CD14-positive monocyte (primary cell): ENCODE measurements at regions not wholly inside any gene's neighbourhood (a gene's known extent, or its start where the extent isn't known, plus 50 kb on each side); places are given as distances from the start of the nearest gene placed in this dataset.

Source experiments
- DNase-seq, 3 donors: peaks; one replicate each; pipeline ENCODE4 v3.0.0-alpha.2; 2011 to 2022
- H2AFZ ChIP-seq: 2 replicates; pipeline ENCODE4 v1.6.0; 2012; ENCODE audit warnings: mild to moderate bottlenecking, low read depth, low read length, inconsistent platforms; ENCODE audit not compliant: insufficient read depth, poor library complexity, severe bottlenecking
- H3K27ac ChIP-seq, 2 donors: 1 replicate in 1 of 2; 2 replicates in 1 of 2; pipeline ENCODE4 v1.5.1; 2012 to 2013; ENCODE audit warnings: low read length in 2 of 2, control low read depth in 1 of 2, inconsistent platforms in 1 of 2, low read depth in 1 of 2, mild to moderate bottlenecking in 1 of 2
- H3K27me3 ChIP-seq, 2 donors: one replicate each; pipeline versions ENCODE4 v1.6.0 to v1.6.1; 2011 to 2013; ENCODE audit warnings: low read length in 2 of 2; ENCODE audit not compliant: control insufficient read depth in 2 of 2, insufficient read depth in 2 of 2
- H3K36me3 ChIP-seq, 2 donors: replicated peaks in 1 of 2; 1 replicate in 1 of 2; 2 replicates in 1 of 2; pipeline versions ENCODE4 v1.5.1 to v1.6.1; 2012 to 2013; ENCODE audit warnings: low read length in 2 of 2, control low read depth in 1 of 2, inconsistent platforms in 1 of 2, mild to moderate bottlenecking in 1 of 2; ENCODE audit not compliant: insufficient read depth in 2 of 2, control insufficient read depth in 1 of 2
- H3K4me1 ChIP-seq, 2 donors: 1 replicate in 1 of 2; 2 replicates in 1 of 2; pipeline versions ENCODE4 v1.5.1 to v1.6.1; 2012 to 2013; ENCODE audit warnings: low read length in 2 of 2, control low read depth in 1 of 2, inconsistent platforms in 1 of 2, mild to moderate bottlenecking in 1 of 2, moderate library complexity in 1 of 2; ENCODE audit not compliant: insufficient read depth in 2 of 2, control insufficient read depth in 1 of 2
- H3K4me2 ChIP-seq: replicated peaks from 2 replicates; pipeline ENCODE3; 2012; ENCODE audit warnings: low read length, moderate library complexity, mild to moderate bottlenecking; ENCODE audit not compliant: poor library complexity, severe bottlenecking; ENCODE audit errors: extremely low read depth
- H3K4me3 ChIP-seq, 3 experiments: fragments of 200-600 bp in 1 of 3; sonication (generic) in 1 of 3; replicated peaks in 1 of 3; 1 replicate in 2 of 3; 2 replicates in 1 of 3; pipeline ENCODE4 v1.5.1; 2011 to 2013; ENCODE audit warnings: low read length in 3 of 3, mild to moderate bottlenecking in 3 of 3, control low read depth in 2 of 3, low read depth in 2 of 3, inconsistent platforms in 1 of 3, moderate library complexity in 1 of 3
- H3K79me2 ChIP-seq: 2 replicates; pipeline ENCODE4 v1.6.0; 2012; ENCODE audit warnings: mild to moderate bottlenecking, control low read depth, inconsistent platforms, low read length, moderate library complexity; ENCODE audit not compliant: insufficient read depth
- H3K9ac ChIP-seq: 2 replicates; pipeline ENCODE4 v1.6.0; 2017; ENCODE audit warnings: low read length, mild to moderate bottlenecking; ENCODE audit not compliant: insufficient read depth, poor library complexity, severe bottlenecking
- H3K9me3 ChIP-seq, 2 donors: replicated peaks in 1 of 2; 1 replicate in 1 of 2; 2 replicates in 1 of 2; pipeline versions ENCODE4 v1.5.1 to v1.6.1; 2012 to 2013; ENCODE audit warnings: low read length in 2 of 2, control low read depth in 1 of 2; ENCODE audit not compliant: control insufficient read depth in 1 of 2, insufficient read depth in 1 of 2
- H4K20me1 ChIP-seq: 2 replicates; pipeline ENCODE4 v1.6.0; 2012; ENCODE audit warnings: mild to moderate bottlenecking, low read length, control low read depth, moderate library complexity; ENCODE audit not compliant: insufficient read depth
- H3K27ac Mint-ChIP-seq, 7 donors: one replicate each; pipeline ENCODE4 v1.8.0; 2020; ENCODE audit warnings: mild to moderate bottlenecking in 7 of 7, mixed read lengths in 7 of 7, moderate library complexity in 6 of 7, inconsistent platforms in 2 of 7
- H3K27me3 Mint-ChIP-seq, 3 donors: one replicate each; pipeline ENCODE4 v1.8.0; 2021 to 2022; ENCODE audit warnings: low read depth in 3 of 3, mild to moderate bottlenecking in 3 of 3, mixed read lengths in 3 of 3, moderate library complexity in 3 of 3, inconsistent platforms in 1 of 3
- H3K36me3 Mint-ChIP-seq, 2 donors: one replicate each; pipeline ENCODE4 v1.8.0; 2020; ENCODE audit warnings: mixed read lengths in 2 of 2, inconsistent platforms in 1 of 2, mild to moderate bottlenecking in 1 of 2
- H3K4me1 Mint-ChIP-seq: one replicate; pipeline ENCODE4 v1.8.0; 2020; ENCODE audit warnings: mild to moderate bottlenecking, mixed read lengths
- H3K4me3 Mint-ChIP-seq, 2 donors: one replicate each; pipeline ENCODE4 v1.8.0; 2020; ENCODE audit warnings: mild to moderate bottlenecking in 2 of 2, mixed read lengths in 2 of 2, moderate library complexity in 1 of 2
- H3K9me3 Mint-ChIP-seq, 7 donors: one replicate each; pipeline ENCODE4 v1.8.0; 2020 to 2022; ENCODE audit warnings: mixed read lengths in 7 of 7, mild to moderate bottlenecking in 6 of 7, moderate library complexity in 6 of 7, inconsistent platforms in 2 of 7
- WGBS: methylation state at CpG from one replicate; pipeline ENCODE4 v1.1.5; 2013; ENCODE audit warnings: missing lambda C conversion rate; ENCODE audit not compliant: insufficient coverage; 5-methylcytosine and 5-hydroxymethylcytosine counted together
- intact Hi-C, 2 donors: fragments of 100-400 bp; cut with micrococcal nuclease; formaldehyde crosslinking; loops; one replicate each; pipeline versions ENCODE4 v1.15.0 to v1.15.1; 2023
- TF ChIP-seq, protein P1 (sequence below): fragments of 200-600 bp; IDR thresholded peaks from one replicate; pipeline ENCODE4 v1.8.0; 2022; ENCODE audit warnings: antibody characterized with exemption, mild to moderate bottlenecking

DNA sequence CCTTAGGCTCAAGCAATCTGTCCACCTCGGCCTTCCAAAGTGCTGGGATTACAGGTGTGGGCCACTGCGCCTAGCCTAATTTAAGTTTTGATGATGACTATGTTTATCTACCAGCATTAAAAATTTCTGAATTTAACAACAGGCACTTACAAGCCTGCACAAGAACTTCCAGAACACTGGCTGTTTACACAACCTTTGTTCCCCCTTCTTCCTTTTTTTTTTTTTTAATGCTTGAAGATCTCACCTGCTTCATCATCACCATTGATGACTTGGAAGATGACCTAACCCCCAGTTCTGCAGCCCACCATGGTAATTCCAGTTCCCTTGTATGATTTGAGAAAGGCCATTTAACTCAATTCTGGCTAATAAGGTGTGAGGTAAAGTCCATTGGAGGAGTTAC is 70.4 kb downstream of the GJD2 start:
- no peaks in the 10 kb centered on the region for H3K36me3 Mint-ChIP-seq
- Histone ChIP-seq H3K4me1 (no peaks in the 10 kb centered on the region), H3K27ac (no peak overlapping the region), H3K9me3 (no peaks in the 10 kb centered on the region), H4K20me1 (no peaks in the 10 kb centered on the region), H3K9ac (no peak overlapping the region), H3K36me3 (no peaks in the 10 kb centered on the region), H2AFZ (no peak overlapping the region), H3K4me3 (no peak overlapping the region), H3K4me2 (no peak overlapping the region), H3K27me3 (no peaks in the 10 kb centered on the region), H3K79me2 (no peaks in the 10 kb centered on the region)
- no CpG with 5 or more reads among the region's 2 CpGs for WGBS
- DNase-seq, result no peak
- H3K4me1 Mint-ChIP-seq, result no peaks in the 10 kb centered on the region
- TF ChIP-seq, protein P1, sequence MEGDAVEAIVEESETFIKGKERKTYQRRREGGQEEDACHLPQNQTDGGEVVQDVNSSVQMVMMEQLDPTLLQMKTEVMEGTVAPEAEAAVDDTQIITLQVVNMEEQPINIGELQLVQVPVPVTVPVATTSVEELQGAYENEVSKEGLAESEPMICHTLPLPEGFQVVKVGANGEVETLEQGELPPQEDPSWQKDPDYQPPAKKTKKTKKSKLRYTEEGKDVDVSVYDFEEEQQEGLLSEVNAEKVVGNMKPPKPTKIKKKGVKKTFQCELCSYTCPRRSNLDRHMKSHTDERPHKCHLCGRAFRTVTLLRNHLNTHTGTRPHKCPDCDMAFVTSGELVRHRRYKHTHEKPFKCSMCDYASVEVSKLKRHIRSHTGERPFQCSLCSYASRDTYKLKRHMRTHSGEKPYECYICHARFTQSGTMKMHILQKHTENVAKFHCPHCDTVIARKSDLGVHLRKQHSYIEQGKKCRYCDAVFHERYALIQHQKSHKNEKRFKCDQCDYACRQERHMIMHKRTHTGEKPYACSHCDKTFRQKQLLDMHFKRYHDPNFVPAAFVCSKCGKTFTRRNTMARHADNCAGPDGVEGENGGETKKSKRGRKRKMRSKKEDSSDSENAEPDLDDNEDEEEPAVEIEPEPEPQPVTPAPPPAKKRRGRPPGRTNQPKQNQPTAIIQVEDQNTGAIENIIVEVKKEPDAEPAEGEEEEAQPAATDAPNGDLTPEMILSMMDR, result no peak
- H3K27me3 Mint-ChIP-seq, result peaks cover 0 to 5% (median 0%) of the 10 kb centered on the region in 3 donors
- peaks cover 0 to 11% (median 4%) of the 10 kb centered on the region in 7 donors for H3K9me3 Mint-ChIP-seq
- intact Hi-C loops, result no loop called here
- no peak overlapping the region for H3K27ac Mint-ChIP-seq
- no peak overlapping the region for H3K4me3 Mint-ChIP-seq

DNA sequence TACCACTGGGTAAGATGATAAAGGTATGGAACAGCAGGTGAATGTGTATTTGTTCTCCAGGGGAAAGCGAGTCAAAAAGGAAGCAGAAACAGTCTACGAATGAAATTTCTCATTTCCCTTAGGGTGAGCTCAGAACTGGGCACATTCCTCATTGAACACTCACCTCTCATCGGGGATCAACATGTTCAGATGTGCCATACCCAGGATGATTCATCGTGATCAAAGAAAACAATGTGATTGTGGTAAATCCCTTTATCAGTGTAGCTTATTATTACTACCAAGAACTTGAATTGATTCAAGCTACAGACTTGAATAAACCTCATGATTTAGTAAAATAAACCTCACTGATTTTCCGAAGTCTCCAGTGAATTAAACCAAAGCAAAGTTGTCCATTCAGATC is 72.1 kb downstream of the GJD2 start:
- Histone ChIP-seq H4K20me1 (no peaks in the 10 kb centered on the region), H3K9me3 (no peaks in the 10 kb centered on the region), H3K4me2 (no peak overlapping the region), H3K4me1 (no peaks in the 10 kb centered on the region), H3K79me2 (no peaks in the 10 kb centered on the region), H3K4me3 (no peak overlapping the region), H2AFZ (no peak overlapping the region), H3K27me3 (no peaks in the 10 kb centered on the region), H3K9ac (no peak overlapping the region), H3K36me3 (no peaks in the 10 kb centered on the region), H3K27ac (no peak overlapping the region)
- Mint-ChIP-seq H3K9me3 (peaks cover 0 to 4% (median 3%) of the 10 kb centered on the region in 7 donors), H3K36me3 (no peaks in the 10 kb centered on the region), H3K27ac (no peak overlapping the region), H3K27me3 (peaks cover 0 to 5% (median 0%) of the 10 kb centered on the region in 3 donors), H3K4me3 (no peak overlapping the region), H3K4me1 (no peaks in the 10 kb centered on the region)
- intact Hi-C loops, result no loop called here
- WGBS, result 83% methylated on average over 1 of the region's 5 CpGs
- no peak for DNase-seq
- TF ChIP-seq, protein P1, result no peak
